ENCODE measurements at regions not wholly inside any gene's neighbourhood (a gene's known extent, or its start where the extent isn't known, plus 50 kb on each side); places are given as distances from the start of the nearest gene placed in this dataset.
"Not testable (repeated sequence)": the region's sequence is repeated elsewhere in the genome, so short reads cannot be mapped to it uniquely, and the experiment has no call there.

- no peak for DNase-seq
These were observed 124.5 kb upstream of the ZCCHC13 start for GRCh38 chrX:74179499-74179898.

DNA sequence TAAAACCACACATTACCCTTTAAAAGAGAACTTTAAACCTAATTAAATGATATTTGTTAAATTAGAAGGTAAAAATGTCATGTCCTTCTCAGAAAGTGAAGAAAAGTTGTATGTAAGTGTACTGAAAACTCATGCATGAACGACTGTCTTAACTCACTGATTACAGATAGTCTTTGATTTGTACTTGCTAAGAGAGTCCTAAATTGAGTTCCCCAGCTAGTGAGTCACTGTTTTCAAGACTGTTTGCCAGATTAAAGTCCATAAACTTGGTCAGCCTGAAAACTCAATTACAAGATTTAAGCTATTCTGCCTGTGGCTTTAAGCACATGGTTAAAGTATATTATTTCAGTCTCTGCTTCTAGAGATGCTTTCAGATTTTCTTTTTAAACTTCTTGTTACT, 124.9 kb upstream of the ZCCHC13 start:
- no peak for DNase-seq

DNA sequence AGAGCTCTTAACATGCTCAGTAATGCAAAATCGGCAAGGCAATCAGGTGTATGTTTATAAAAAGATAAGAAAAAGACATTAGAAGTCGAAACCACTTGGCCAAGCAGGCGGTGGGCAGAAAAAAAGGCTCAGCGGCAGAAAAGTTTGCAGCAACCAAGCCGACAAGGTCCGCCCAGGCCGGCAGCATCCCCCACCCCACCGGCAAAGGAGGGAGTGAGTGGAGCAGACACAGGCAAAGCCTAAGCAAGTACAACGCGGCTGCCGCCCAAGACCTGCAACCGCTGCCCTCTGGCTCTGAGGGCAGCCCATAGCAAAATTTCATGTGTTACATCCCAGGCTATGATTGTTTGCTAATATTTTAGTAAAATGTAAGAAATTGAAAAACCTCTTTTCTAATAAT, 125.4 kb upstream of the ZCCHC13 start:
- no peak for DNase-seq

DNA sequence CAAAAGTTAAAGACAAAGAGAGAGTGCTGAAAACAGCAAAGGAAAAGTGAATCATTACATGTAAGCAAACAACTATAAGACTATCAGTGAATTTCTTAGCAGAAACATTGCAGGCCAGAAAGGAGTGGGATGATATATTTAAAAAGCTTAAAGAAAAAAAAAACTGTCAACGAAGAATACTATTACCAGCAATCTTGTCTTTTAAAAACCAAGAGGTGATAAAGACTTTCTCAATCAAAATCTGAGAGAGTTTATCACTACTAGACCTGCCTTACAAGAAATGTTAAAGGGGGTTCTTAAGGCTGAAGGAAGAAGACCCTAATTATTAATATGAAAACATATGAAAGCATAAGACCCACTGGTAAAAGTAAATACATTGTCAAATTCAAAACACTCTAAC, 132.5 kb upstream of the ZCCHC13 start:
- no peak for DNase-seq

- DNase-seq = no peak
These were observed 141.8 kb upstream of the ZCCHC13 start for GRCh38 chrX:74162199-74162598.

DNA sequence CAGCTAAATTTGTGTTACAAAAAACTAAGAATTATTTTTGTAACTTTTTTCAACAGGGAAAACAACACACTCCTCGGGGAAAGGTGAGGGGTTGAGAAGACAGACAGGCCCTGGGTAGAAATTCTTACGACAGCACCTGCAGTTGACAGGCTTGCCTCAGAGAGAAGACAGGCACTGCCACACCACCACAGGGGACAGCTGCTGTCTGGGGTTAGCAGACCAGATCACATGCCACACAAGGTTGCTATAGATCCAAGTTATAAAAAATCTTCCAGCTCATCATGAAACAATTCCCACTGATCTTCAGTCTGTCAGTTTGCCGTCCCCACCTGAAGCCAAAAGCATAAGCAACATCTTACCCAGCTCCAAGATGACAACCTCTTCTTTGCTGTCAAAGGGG, 143.2 kb upstream of the ZCCHC13 start:
- DNase-seq = no peak

DNA sequence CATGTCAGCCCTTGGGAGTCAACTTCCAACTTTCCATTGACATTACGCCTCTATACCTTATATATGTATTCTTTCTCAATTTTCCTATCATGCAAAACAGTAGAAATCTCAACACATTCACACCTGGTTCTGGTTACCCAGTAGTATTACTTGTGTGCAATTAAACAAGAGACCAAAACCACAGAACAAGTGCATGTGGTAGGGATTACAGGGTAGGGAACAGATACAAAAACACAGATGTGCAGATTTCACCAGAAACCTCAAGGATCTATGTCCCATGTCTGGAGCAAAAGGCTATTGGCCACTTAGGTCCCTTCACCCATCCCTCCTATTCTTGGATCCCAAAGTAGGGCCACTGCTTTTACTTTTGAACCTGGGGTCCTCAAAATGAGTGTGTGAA, 143.6 kb upstream of the ZCCHC13 start:
- no peak for DNase-seq

- no peak for DNase-seq
These were observed 156.5 kb upstream of the ZCCHC13 start for GRCh38 chrX:74147439-74147838.

DNA sequence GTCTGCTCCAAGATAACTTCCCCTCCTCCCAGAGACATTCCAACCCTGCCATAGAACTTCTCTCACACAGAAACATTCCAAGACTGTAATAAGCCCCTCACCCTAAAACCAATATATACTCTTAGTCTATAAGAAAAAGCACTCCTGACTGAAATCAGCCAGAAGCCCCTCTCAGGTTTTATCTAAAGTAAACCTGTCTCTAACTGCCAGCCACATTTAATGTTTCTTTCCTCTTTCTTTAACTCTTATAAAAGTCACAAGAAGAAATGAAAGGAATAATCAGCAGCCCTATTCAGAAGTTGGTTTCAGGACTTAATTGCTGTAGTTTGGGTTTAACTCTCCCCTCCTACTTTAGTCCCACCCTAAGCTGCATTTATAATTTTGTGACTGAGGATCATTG, 165.0 kb upstream of the ZCCHC13 start:
- no peak for DNase-seq

DNA sequence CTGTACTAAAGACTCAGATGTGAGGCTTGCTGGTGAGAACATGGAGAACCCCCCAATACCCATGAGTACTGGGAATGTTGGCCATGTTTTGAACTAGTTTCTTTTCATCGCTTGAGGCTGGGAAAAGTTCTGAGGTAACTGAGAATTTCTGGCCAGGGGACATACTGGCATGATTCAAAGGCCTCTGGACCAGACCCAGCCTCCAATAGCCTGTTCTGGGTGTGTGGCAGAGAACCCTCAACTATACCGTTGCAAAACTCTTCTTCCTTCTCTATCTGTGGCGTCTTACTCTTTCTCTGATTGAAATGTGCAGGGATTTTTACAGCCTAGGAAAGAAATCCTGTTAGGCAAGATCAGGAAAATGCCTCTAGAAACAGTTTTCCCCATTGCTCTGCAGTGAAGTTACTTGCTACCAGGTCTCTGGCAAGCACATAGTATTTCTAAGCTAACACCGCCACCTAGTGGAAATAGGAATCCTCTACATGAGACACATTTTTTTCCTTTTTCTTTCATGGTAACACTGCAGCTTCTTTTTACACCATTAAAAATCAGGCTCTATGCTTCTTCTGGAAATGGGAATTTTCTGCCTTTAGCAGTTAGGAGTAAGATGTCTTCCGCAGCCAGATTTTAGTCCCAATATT, 170.7 kb upstream of the ZCCHC13 start:
- peak; percentile 16 for DNase-seq

- DNase-seq = no peak
These were observed 171.7 kb upstream of the ZCCHC13 start for GRCh38 chrX:74132280-74132679.

- no peak for DNase-seq
These were observed 184.7 kb upstream of the ZCCHC13 start for GRCh38 chrX:74119016-74119910.

GRCh38 chrX:74117962-74118902, 185.7 kb upstream of the ZCCHC13 start:
- no peak for DNase-seq

GRCh38 chrX:74111245-74111644, 192.7 kb upstream of the ZCCHC13 start:
- no peak for DNase-seq

DNA sequence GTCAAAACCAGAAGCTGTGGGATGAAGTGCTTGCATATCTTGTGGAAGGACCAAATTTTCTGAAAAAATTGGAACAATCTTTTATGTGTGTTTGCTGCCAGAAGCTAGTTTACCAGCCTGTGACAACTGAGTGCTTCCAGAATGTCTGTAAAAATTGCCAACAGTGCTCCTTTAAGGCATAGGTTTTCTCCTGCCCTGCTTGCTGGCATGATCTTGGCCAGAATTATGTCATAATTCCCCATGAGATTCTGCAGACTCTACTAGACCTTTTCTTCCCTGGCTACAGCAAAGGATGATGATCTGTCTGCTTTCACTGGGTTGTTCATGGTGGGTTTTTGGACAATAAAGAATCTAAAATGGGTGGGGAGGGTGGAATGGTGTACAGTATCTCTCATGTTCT, 196.3 kb upstream of the ZCCHC13 start:
- no peak for DNase-seq

- DNase-seq = no peak
These were observed 199.5 kb upstream of the ZCCHC13 start for GRCh38 chrX:74104356-74105015.

GRCh38 chrX:74098407-74098806, 205.6 kb upstream of the ZCCHC13 start:
- DNase-seq = not testable (repeated sequence)

GRCh38 chrX:74090049-74090448, 213.9 kb upstream of the ZCCHC13 start:
- no peak for DNase-seq

DNA sequence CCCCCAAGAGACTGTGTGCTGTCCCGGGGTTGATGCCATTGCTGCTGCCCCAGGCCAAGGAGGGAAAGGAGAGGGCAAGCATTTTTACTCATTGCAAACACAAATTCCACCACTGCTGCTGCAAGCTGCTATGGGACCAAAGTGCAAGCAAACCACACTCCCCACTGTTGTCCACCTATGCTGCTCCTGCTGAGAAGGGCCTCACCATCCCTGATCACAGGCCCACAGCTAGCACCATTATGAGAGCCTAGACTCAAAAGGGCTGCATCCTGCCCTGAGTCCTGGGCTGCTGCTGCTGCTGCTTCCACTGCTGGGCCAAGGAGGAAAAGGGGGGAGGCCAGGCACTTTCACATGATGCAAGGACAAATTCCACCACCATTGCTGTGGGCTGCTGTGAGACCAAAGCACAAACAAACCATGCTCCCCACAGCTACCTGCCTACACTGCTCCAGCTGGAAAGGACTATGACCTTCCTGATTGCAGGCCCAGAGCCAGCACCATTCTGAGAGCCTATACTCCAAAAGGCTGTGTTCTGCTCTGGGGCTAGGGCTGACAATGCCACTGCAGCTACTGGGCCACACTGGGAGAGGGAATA, 218.2 kb upstream of the ZCCHC13 start:
- no peak for DNase-seq

DNA sequence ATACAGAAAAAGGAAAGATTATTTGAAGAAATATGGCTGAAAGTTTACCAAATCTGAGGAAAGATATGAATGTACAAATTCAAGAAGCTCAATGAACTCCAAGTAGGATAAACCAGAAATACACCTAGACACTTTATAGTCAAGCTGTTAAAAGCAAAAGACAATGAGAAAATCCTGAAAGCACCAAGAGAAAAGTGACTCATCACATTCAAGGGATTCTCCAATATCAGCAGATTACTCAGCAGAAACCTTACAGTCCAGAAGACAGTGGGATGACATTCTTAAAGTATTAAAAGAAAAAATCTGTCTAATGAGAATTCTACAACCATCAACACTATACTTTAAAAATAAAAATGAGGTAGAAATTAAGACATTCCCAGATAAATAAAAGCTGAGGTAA, 223.8 kb upstream of the ZCCHC13 start:
- no peak for DNase-seq

DNA sequence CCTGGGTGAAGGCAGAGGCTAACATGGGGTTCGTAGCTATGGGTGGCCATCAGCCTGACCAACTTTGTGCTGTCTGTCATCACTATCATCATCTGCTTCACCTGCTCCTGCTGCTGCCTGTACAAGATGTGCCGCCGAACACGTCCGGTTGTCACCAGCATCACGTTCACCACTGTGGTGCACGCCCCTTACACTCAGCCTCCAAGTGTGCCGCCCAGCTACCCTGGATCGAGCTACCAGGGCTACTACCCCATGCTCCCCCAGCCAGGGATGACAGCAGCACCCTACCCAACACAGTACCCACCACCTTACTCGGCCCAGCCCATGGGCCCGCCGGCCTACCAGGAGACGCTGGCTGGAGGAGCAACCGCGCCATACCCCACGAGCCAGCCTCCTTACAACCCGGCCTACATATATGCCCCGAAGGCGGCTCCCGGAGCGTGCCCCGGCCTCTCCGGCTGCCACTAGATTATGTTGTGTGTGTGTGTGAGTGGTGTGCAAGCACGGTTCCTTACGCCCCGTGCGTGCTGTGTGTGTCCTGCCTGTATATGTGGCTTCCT, 213.4 kb upstream of the XIST start:
- DNase-seq = no peak

Measured in NCI-H446 treated with DMSO at 0.1 percent for 48 hours (cell line).